Stromal cell of bone marrow (primary cell): ENCODE measurements at regions not wholly inside any gene's neighbourhood (a gene's known extent, or its start where the extent isn't known, plus 50 kb on each side); places are given as distances from the start of the nearest gene placed in this dataset.

Experiments
- DNase-seq: peaks from one replicate; pipeline ENCODE4 v3.0.0-alpha.2; 2012; ENCODE audit warnings: low read depth

GRCh38 chr11:131235328-131236298, 134.8 kb upstream of the NTM start:
- DNase-seq: no peak

GRCh38 chr11:131240421-131240820, 130.0 kb upstream of the NTM start:
- DNase-seq: no peak

- no peak for DNase-seq
Measured at GRCh38 chr11:131242476-131243000, 127.9 kb upstream of the NTM start.

GRCh38 chr11:131246156-131246555, 124.3 kb upstream of the NTM start:
- no peak for DNase-seq

- no peak for DNase-seq
Measured at GRCh38 chr11:131246663-131247062, 123.8 kb upstream of the NTM start.

GRCh38 chr11:131248588-131248987, 121.8 kb upstream of the NTM start:
- no peak for DNase-seq

GRCh38 chr11:131253142-131253655, 117.2 kb upstream of the NTM start:
- no peak for DNase-seq

GRCh38 chr11:131253656-131254151, 116.7 kb upstream of the NTM start:
- DNase-seq: no peak

- DNase-seq: no peak
Measured at GRCh38 chr11:131254254-131254653, 116.2 kb upstream of the NTM start.

GRCh38 chr11:131274233-131274632, 96.2 kb upstream of the NTM start:
- DNase-seq: no peak

- DNase-seq: no peak
Measured at GRCh38 chr11:131275580-131275979, 94.8 kb upstream of the NTM start.

- no peak for DNase-seq
Measured at GRCh38 chr11:131278472-131278871, 91.9 kb upstream of the NTM start.

- no peak for DNase-seq
Measured at GRCh38 chr11:131279654-131280384, 90.6 kb upstream of the NTM start.

- no peak for DNase-seq
Measured at GRCh38 chr11:131281316-131281715, 89.1 kb upstream of the NTM start.

GRCh38 chr11:131284041-131284440, 86.4 kb upstream of the NTM start:
- DNase-seq: no peak

- no peak for DNase-seq
Measured at GRCh38 chr11:131288521-131289091, 81.8 kb upstream of the NTM start.

GRCh38 chr11:131290185-131290584, 80.2 kb upstream of the NTM start:
- DNase-seq: no peak

- no peak for DNase-seq
Measured at GRCh38 chr11:131295986-131296385, 74.4 kb upstream of the NTM start.

- DNase-seq: no peak
Measured at GRCh38 chr11:131297441-131297840, 73.0 kb upstream of the NTM start.

GRCh38 chr11:131299598-131300438, 70.6 kb upstream of the NTM start:
- no peak for DNase-seq

GRCh38 chr11:131300439-131300717, 70.0 kb upstream of the NTM start:
- DNase-seq: no peak
